Right atrium auricular region (tissue), 2 donors: ENCODE measurements at regions not wholly inside any gene's neighbourhood (a gene's known extent, or its start where the extent isn't known, plus 50 kb on each side); places are given as distances from the start of the nearest gene placed in this dataset.

Source experiments
- DNase-seq: peaks from one replicate; pipeline ENCODE4 v3.0.0-alpha.2; 2019; ENCODE audit warnings: low spot score
- H3K27ac ChIP-seq, 2 donors: fragments of 200-600 bp; sonication (generic); 1 replicate in 1 of 2; 2 replicates in 1 of 2; pipeline ENCODE4 v1.5.1; 2016 to 2019
- H3K27me3 ChIP-seq, 2 donors: fragments of 200-600 bp; sonication (generic); one replicate each; pipeline versions ENCODE4 v1.5.1 to v1.6.0; 2017 to 2019
- H3K36me3 ChIP-seq: fragments of 200-600 bp; sonication (generic); one replicate; pipeline ENCODE4 v1.5.1; 2016
- H3K4me1 ChIP-seq, 2 donors: fragments of 200-600 bp; sonication (generic); one replicate each; pipeline versions ENCODE4 v1.5.1 to v1.6.0; 2017 to 2019
- H3K4me3 ChIP-seq, 2 donors: fragments of 200-600 bp; sonication (generic); 1 replicate in 1 of 2; 2 replicates in 1 of 2; pipeline ENCODE4 v1.5.1; 2017 to 2019; ENCODE audit warnings: mild to moderate bottlenecking in 1 of 2, moderate library complexity in 1 of 2
- H3K9me3 ChIP-seq, 2 donors: fragments of 200-600 bp; sonication (generic); one replicate each; pipeline ENCODE4 v1.5.1; 2019
- TF ChIP-seq, protein P1 (sequence below), 2 donors: fragments of 200-600 bp; sonication (generic); IDR thresholded peaks; one replicate each; pipeline ENCODE4 v1.5.1; 2019; ENCODE audit warnings: antibody characterized with exemption in 2 of 2

DNA sequence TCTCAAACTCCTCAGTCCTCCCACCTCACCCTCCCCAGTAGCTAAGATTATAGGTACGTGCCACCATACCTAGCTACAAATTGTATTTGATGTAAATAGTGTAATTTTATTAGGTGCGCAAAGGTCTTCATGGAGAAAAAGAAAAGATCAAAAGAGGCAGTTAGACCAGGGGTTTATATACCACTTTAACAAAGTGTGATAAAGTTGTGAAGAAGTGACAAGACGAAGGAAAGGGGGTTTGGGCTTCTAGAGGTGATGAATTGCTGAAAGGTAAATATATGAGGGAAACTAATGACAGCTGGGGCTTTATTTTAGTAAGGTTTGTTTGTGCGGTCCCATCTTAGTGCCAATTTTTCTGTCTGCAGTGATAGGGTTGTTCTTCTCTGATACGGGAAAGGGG lies 105.3 kb downstream of the CD24 start:
- no peak for DNase-seq
- Histone ChIP-seq H3K27me3 (no peaks in the 10 kb centered on the region), H3K36me3 (no peaks in the 10 kb centered on the region), H3K27ac (no peak overlapping the region), H3K4me3 (no peak overlapping the region), H3K4me1 (no peaks in the 10 kb centered on the region), H3K9me3 (peaks cover 0 to 8% of the 10 kb centered on the region in 2 donors)
- TF ChIP-seq, protein P1, sequence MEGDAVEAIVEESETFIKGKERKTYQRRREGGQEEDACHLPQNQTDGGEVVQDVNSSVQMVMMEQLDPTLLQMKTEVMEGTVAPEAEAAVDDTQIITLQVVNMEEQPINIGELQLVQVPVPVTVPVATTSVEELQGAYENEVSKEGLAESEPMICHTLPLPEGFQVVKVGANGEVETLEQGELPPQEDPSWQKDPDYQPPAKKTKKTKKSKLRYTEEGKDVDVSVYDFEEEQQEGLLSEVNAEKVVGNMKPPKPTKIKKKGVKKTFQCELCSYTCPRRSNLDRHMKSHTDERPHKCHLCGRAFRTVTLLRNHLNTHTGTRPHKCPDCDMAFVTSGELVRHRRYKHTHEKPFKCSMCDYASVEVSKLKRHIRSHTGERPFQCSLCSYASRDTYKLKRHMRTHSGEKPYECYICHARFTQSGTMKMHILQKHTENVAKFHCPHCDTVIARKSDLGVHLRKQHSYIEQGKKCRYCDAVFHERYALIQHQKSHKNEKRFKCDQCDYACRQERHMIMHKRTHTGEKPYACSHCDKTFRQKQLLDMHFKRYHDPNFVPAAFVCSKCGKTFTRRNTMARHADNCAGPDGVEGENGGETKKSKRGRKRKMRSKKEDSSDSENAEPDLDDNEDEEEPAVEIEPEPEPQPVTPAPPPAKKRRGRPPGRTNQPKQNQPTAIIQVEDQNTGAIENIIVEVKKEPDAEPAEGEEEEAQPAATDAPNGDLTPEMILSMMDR (IDR thresholded peaks at IDR 0.05): no peak

DNA sequence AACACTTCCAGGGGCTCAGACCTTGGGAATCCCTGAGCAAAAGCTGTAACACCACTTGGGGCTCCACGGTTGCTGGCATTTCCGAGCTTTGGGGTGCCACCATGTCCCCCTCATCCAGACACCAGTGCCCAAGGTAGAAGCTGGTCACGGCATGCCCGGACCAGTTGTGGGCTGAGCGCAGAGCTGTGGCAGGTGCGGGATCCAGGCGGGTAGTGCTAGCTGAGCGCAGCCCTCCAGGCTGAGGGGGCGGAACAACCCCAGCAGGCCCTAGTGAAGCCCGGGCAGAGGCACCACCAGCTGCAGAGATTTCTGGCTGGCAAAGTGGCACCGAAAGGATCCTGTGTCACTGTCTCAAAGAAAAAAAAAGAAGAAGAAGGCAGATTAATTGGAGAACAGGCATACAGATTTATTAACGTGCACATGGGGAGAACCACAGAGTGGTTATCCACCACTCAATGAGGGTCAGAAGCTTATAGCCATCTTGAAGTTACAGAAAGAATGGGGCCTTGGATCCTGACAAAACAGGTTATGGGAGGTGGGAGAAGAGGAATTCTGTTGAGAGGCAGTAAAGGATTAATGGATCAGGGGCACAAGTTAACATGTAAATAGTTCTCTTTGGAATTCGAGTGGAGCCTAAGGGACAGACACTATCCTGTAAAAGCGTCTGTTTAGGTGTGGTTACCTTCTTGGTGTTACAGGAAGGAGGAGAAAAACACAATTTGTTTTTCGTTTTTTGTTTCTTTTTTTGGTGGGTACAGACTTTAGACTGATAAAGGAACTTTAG lies 107.5 kb downstream of the CD24 start:
- Histone ChIP-seq H3K9me3 (peaks cover 0 to 8% of the 10 kb centered on the region in 2 donors), H3K4me1 (no peaks in the 10 kb centered on the region), H3K27me3 (no peaks in the 10 kb centered on the region), H3K36me3 (no peaks in the 10 kb centered on the region), H3K4me3 (no peak overlapping the region), H3K27ac (no peak overlapping the region)
- DNase-seq: no peak
- TF ChIP-seq, protein P1 (IDR thresholded peaks at IDR 0.05): no peak

DNA sequence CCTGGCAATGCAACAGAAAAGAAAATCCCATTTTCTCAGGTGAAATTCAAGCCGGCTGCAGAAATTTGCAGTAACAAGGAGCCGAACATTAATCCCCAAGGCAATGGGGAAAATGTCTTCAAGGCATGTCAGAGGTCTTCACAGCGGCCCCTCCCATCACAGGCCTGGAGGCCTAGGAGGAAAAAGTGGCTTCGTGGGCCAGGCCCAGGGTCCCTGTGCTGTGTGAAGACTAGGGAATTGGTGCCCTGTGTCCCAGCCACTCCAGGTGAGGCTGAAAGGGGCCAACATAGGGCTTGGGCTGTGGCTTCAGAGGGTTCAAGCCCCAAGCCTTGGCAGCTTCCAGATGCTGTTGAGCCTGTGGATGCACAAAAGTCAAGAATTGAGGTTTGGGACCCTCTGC lies 111.7 kb downstream of the CD24 start:
- H3K4me1 ChIP-seq: no peaks in the 10 kb centered on the region
- H3K36me3 ChIP-seq: no peaks in the 10 kb centered on the region
- H3K27me3 ChIP-seq: no peaks in the 10 kb centered on the region
- H3K27ac ChIP-seq: no peak overlapping the region
- TF ChIP-seq, protein P1 (IDR thresholded peaks at IDR 0.05): no peak
- H3K9me3 ChIP-seq: no peaks in the 10 kb centered on the region
- DNase-seq: no peak
- no peak overlapping the region for H3K4me3 ChIP-seq

DNA sequence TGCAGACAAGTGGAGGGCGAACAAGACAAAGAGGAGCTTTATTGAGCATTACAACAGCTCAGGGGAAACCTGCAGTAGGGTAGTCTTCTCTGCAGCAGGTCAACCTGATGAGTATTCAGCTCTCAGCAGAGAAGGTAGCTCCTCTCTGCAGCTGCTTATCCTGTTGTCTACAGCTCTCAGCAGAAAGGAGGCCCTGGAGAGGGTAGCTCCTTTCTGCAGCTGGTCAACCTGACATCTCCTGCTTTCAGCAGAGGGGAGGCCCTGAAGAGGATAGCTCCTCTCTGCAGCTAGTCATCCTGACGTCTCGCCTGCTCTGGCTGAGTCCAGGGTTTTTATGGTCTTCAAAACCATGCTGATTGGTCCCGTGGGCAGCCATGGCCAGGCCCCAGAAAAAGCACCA lies 113.6 kb downstream of the CD24 start:
- no peaks in the 10 kb centered on the region for H3K27me3 ChIP-seq
- TF ChIP-seq, protein P1 (IDR thresholded peaks at IDR 0.05): no peak
- H3K9me3 ChIP-seq: no peaks in the 10 kb centered on the region
- no peak overlapping the region for H3K4me3 ChIP-seq
- H3K36me3 ChIP-seq: no peaks in the 10 kb centered on the region
- DNase-seq: no peak
- no peak overlapping the region for H3K27ac ChIP-seq
- H3K4me1 ChIP-seq: no peaks in the 10 kb centered on the region

DNA sequence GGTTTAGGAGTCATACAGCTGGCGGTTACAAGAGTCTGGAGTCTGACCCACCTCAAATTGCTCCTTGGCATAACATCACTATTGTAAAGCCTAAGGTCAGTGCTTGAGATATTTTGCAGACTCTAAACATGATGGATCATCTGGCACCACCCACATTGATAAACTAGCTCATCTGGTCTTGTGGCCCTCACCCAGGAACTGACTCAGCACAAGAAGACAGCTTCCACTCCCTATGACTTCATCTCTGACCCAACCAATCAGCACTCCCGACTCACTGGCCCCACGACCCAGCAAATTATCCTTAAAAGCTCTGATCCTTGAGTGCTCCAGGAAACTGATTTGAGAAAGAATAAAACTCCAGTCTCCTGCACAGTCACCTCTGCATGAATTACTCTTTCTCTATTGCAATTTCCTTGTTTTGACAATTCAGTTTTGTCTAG lies 115.9 kb downstream of the CD24 start:
- H3K36me3 ChIP-seq: no peaks in the 10 kb centered on the region
- TF ChIP-seq, protein P1 (IDR thresholded peaks at IDR 0.05): no peak
- H3K4me1 ChIP-seq: no peaks in the 10 kb centered on the region
- no peaks in the 10 kb centered on the region for H3K9me3 ChIP-seq
- DNase-seq: no peak
- H3K4me3 ChIP-seq: no peak overlapping the region
- H3K27ac ChIP-seq: no peak overlapping the region
- no peaks in the 10 kb centered on the region for H3K27me3 ChIP-seq
